ENCODE measurements at regions not wholly inside any gene's neighbourhood (a gene's known extent, or its start where the extent isn't known, plus 50 kb on each side); places are given as distances from the start of the nearest gene placed in this dataset.

GRCh38 chr14:83372271-83372670 is 1838.6 kb upstream of the SEL1L start:
- Histone ChIP-seq H3K27ac (replicated peaks) (no peak overlapping the region), H3K27me3 (ENCODE audit: insufficient read depth, poor library complexity, severe bottlenecking) (no peaks in the 10 kb centered on the region), H3K4me3 (replicated peaks; ENCODE audit: insufficient read depth, low read length) (no peak overlapping the region)
- TF ChIP-seq SPI1 (IDR thresholded peaks at IDR 0.05; ENCODE audit: borderline replicate concordance, low read depth): peak; percentile 67
- no peak for TF ChIP-seq POLR2AphosphoS5 (IDR thresholded peaks at IDR 0.05; ENCODE audit: low read depth)
- DNase-seq (ENCODE audit: low read depth in 1 of 2, low spot score in 1 of 2): no peak

DNA sequence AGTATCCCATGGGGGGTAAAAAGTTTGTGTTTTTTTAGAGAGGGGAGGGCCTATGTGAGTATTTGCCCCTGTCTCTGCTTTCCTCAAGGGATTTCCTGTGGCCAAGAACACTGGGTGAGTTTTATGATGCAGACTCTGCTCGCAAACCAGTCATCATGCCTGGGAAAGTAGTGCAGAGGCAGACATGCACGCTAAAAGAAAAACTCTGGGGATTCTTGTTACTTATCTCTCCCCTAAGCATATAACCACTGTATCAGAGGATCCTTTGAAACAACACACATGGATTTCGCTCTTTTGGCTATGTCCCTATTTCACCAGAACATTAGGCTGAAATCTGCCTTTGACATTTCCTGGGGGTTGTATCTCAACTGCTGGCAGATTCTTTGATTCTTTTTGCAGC is 1845.8 kb upstream of the SEL1L start:
- Histone ChIP-seq H3K4me3 (replicated peaks; ENCODE audit: insufficient read depth, low read length) (no peak overlapping the region), H3K27me3 (ENCODE audit: insufficient read depth, poor library complexity, severe bottlenecking) (no peaks in the 10 kb centered on the region), H3K27ac (replicated peaks) (no peak overlapping the region)
- DNase-seq (ENCODE audit: low read depth in 1 of 2, low spot score in 1 of 2): no peak
- TF ChIP-seq GABPA (IDR thresholded peaks at IDR 0.05; ENCODE audit: low read depth): no peak
- TF ChIP-seq, protein P1, sequence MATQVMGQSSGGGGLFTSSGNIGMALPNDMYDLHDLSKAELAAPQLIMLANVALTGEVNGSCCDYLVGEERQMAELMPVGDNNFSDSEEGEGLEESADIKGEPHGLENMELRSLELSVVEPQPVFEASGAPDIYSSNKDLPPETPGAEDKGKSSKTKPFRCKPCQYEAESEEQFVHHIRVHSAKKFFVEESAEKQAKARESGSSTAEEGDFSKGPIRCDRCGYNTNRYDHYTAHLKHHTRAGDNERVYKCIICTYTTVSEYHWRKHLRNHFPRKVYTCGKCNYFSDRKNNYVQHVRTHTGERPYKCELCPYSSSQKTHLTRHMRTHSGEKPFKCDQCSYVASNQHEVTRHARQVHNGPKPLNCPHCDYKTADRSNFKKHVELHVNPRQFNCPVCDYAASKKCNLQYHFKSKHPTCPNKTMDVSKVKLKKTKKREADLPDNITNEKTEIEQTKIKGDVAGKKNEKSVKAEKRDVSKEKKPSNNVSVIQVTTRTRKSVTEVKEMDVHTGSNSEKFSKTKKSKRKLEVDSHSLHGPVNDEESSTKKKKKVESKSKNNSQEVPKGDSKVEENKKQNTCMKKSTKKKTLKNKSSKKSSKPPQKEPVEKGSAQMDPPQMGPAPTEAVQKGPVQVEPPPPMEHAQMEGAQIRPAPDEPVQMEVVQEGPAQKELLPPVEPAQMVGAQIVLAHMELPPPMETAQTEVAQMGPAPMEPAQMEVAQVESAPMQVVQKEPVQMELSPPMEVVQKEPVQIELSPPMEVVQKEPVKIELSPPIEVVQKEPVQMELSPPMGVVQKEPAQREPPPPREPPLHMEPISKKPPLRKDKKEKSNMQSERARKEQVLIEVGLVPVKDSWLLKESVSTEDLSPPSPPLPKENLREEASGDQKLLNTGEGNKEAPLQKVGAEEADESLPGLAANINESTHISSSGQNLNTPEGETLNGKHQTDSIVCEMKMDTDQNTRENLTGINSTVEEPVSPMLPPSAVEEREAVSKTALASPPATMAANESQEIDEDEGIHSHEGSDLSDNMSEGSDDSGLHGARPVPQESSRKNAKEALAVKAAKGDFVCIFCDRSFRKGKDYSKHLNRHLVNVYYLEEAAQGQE (IDR thresholded peaks at IDR 0.05; ENCODE audit: insufficient replicate concordance, low read depth): no peak
- no peak for TF ChIP-seq SPI1 (IDR thresholded peaks at IDR 0.05; ENCODE audit: borderline replicate concordance, low read depth)
- TF ChIP-seq POLR2AphosphoS5 (IDR thresholded peaks at IDR 0.05; ENCODE audit: low read depth): no peak
- no peak for TF ChIP-seq CTCF (IDR thresholded peaks at IDR 0.05; ENCODE audit: insufficient read depth, low read length)

DNA sequence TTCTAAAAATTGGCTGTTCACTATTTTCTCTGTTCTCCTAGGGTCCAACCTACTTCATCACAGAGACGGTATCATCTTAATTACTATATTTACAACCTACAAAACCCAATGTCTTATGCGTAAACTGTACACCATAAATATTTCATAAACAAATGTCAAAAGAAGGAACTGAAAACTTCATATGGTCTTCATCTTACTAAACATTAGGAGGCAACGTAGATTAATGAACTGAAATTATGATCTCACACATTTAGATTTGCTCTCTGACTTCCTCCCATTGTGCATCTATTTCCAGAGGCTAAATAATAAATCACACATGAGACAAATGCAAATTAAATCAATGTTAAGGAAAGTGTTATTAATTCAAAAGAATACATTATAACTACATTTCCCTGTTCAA is 1850.6 kb upstream of the SEL1L start:
- Histone ChIP-seq H3K27ac (replicated peaks) (no peak overlapping the region), H3K4me3 (replicated peaks; ENCODE audit: insufficient read depth, low read length) (no peak overlapping the region), H3K27me3 (ENCODE audit: insufficient read depth, poor library complexity, severe bottlenecking) (no peaks in the 10 kb centered on the region)
- no peak for TF ChIP-seq SPI1 (IDR thresholded peaks at IDR 0.05; ENCODE audit: borderline replicate concordance, low read depth)
- TF ChIP-seq, protein P1 (IDR thresholded peaks at IDR 0.05; ENCODE audit: insufficient replicate concordance, low read depth): no peak
- no peak for TF ChIP-seq POLR2AphosphoS5 (IDR thresholded peaks at IDR 0.05; ENCODE audit: low read depth)
- no peak for TF ChIP-seq CTCF (IDR thresholded peaks at IDR 0.05; ENCODE audit: insufficient read depth, low read length)
- TF ChIP-seq GABPA (IDR thresholded peaks at IDR 0.05; ENCODE audit: low read depth): no peak
- DNase-seq (ENCODE audit: low read depth in 1 of 2, low spot score in 1 of 2): no peak

DNA sequence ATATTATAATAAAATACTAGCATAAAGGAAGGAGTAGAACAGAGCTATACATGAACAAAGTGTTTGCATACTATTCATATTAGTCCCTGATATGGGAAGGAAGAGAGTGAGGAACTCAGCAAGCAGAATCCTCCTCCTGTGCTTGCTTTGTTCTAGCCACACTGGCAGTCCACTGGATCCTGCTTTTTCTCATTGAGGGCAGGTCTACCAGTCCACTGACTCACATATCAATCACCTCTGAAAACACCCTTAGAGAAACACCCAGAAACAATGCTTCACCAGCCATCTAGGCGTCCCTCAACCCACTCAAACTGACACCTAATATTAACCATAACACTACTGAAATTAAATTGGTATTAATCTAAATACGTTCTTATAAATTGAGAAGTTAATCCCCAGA is 1861.7 kb upstream of the SEL1L start:
- Histone ChIP-seq H3K27me3 (ENCODE audit: insufficient read depth, poor library complexity, severe bottlenecking) (no peaks in the 10 kb centered on the region), H3K4me3 (replicated peaks; ENCODE audit: insufficient read depth, low read length) (no peak overlapping the region), H3K27ac (replicated peaks) (no peak overlapping the region)
- TF ChIP-seq CTCF (IDR thresholded peaks at IDR 0.05; ENCODE audit: insufficient read depth, low read length): no peak
- no peak for TF ChIP-seq SPI1 (IDR thresholded peaks at IDR 0.05; ENCODE audit: borderline replicate concordance, low read depth)
- TF ChIP-seq, protein P1 (IDR thresholded peaks at IDR 0.05; ENCODE audit: insufficient replicate concordance, low read depth): no peak
- no peak for TF ChIP-seq POLR2AphosphoS5 (IDR thresholded peaks at IDR 0.05; ENCODE audit: low read depth)
- TF ChIP-seq GABPA (IDR thresholded peaks at IDR 0.05; ENCODE audit: low read depth): no peak
- no peak for DNase-seq (ENCODE audit: low read depth in 1 of 2, low spot score in 1 of 2)
